ENCODE measurements at regions not wholly inside any gene's neighbourhood (a gene's known extent, or its start where the extent isn't known, plus 50 kb on each side); places are given as distances from the start of the nearest gene placed in this dataset.

DNA sequence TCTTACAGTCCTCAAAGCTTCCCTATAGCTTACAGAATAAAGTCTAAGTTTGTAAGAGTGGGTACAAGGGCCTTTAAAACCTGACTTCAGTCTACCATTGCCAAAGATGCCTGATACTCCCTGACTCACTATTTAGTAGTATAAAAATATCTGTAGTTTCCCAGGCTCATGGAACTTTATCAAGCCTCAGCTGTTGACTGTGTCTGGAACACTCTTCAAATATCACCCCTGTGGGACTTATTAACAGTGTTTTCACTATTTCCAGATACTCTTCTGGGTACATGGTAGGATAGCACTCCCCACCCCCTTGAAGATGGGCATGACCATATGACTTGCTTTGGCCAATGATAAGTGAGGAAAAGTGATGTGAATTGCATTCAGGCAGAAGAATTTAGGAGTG lies 105.3 kb upstream of the TENT5A start:
- TF ChIP-seq, protein P1, sequence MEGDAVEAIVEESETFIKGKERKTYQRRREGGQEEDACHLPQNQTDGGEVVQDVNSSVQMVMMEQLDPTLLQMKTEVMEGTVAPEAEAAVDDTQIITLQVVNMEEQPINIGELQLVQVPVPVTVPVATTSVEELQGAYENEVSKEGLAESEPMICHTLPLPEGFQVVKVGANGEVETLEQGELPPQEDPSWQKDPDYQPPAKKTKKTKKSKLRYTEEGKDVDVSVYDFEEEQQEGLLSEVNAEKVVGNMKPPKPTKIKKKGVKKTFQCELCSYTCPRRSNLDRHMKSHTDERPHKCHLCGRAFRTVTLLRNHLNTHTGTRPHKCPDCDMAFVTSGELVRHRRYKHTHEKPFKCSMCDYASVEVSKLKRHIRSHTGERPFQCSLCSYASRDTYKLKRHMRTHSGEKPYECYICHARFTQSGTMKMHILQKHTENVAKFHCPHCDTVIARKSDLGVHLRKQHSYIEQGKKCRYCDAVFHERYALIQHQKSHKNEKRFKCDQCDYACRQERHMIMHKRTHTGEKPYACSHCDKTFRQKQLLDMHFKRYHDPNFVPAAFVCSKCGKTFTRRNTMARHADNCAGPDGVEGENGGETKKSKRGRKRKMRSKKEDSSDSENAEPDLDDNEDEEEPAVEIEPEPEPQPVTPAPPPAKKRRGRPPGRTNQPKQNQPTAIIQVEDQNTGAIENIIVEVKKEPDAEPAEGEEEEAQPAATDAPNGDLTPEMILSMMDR (IDR thresholded peaks at IDR 0.05): no peak
- TF ChIP-seq EP300 (IDR thresholded peaks at IDR 0.05): no peak
- TF ChIP-seq POLR2A (IDR thresholded peaks at IDR 0.05): no peak
- no peak for TF ChIP-seq POLR2AphosphoS5 (IDR thresholded peaks at IDR 0.05)

All from gastroesophageal sphincter (tissue), 3 donors.